ENCODE measurements at regions not wholly inside any gene's neighbourhood (a gene's known extent, or its start where the extent isn't known, plus 50 kb on each side); places are given as distances from the start of the nearest gene placed in this dataset.
A peak's percentile ranks its signal among the peaks of the same experiment; 100 is the strongest.

DNA sequence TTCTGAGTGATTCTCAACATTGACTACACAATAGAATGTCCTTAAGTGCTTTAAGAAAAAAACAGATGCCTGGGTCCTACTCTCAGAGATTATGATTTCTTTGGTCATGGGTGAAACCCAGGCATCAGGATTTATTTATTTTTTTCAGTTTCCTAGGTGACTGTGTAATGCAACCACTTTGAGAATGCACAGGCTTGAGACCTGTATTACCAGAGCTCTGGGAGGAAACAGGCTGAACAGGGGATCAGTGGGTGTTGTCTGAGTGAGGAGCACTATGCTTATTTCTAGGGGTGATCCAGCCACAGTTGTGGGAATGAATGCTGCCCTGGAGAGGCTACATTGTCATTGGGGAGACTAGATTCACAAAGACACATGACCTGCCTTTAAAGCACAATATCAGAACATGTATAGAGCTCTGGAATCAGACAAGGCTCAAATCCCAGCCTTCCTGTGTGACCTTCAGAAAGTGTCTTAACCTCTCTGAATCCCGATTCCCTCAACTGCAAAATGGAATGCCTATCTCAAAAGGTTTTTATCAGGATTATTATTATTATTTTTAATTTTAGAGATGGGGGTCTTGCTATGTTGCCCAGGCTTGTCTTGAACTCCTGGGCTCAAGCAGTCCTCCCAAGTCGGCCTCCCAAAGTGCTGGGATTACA, 61.6 kb upstream of the PRPS1 start:
- Histone ChIP-seq H3K4me3 (ENCODE audit: low read length) (no peak overlapping the region), H3K27me3 (ENCODE audit: control insufficient read depth, insufficient read depth, low read length, poor library complexity, severe bottlenecking) (no peaks in the 10 kb centered on the region), H3K4me1 (ENCODE audit: control insufficient read depth, insufficient read depth, low read length) (no peaks in the 10 kb centered on the region), H3K27ac (ENCODE audit: low read depth, low read length) (peak overlapping the region; percentile 11), H3K9me3 (ENCODE audit: control insufficient read depth, low read length) (no peaks in the 10 kb centered on the region), H3K36me3 (ENCODE audit: control insufficient read depth, insufficient read depth, low read length) (no peaks in the 10 kb centered on the region), H3K9ac (ENCODE audit: extremely low read depth, low read length, poor library complexity, severe bottlenecking) (no peak overlapping the region)
- no peaks in the 10 kb centered on the region for H3K27me3 Mint-ChIP-seq (ENCODE audit: insufficient read depth)
- peak overlapping the region; percentile 59 for H3K27ac Mint-ChIP-seq
- TF ChIP-seq, protein P1, sequence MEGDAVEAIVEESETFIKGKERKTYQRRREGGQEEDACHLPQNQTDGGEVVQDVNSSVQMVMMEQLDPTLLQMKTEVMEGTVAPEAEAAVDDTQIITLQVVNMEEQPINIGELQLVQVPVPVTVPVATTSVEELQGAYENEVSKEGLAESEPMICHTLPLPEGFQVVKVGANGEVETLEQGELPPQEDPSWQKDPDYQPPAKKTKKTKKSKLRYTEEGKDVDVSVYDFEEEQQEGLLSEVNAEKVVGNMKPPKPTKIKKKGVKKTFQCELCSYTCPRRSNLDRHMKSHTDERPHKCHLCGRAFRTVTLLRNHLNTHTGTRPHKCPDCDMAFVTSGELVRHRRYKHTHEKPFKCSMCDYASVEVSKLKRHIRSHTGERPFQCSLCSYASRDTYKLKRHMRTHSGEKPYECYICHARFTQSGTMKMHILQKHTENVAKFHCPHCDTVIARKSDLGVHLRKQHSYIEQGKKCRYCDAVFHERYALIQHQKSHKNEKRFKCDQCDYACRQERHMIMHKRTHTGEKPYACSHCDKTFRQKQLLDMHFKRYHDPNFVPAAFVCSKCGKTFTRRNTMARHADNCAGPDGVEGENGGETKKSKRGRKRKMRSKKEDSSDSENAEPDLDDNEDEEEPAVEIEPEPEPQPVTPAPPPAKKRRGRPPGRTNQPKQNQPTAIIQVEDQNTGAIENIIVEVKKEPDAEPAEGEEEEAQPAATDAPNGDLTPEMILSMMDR (conservative IDR thresholded peaks at IDR 0.05) = no peak
- no peak for DNase-seq
- 91% methylated on average over 1 of the region's 2 CpGs; no CpG with 5 or more reads in 1 of the 2 experiments for WGBS, 2 experiments (ENCODE audit: insufficient coverage in 1 of 2, insufficient read length in 1 of 2)
- peaks cover 28% of the 10 kb centered on the region for H3K4me1 Mint-ChIP-seq
- no peak overlapping the region for H3K4me3 Mint-ChIP-seq
- H3K36me3 Mint-ChIP-seq (ENCODE audit: low read depth) = no peaks in the 10 kb centered on the region
- H3K9me3 Mint-ChIP-seq = peaks cover 45% of the 10 kb centered on the region

DNA sequence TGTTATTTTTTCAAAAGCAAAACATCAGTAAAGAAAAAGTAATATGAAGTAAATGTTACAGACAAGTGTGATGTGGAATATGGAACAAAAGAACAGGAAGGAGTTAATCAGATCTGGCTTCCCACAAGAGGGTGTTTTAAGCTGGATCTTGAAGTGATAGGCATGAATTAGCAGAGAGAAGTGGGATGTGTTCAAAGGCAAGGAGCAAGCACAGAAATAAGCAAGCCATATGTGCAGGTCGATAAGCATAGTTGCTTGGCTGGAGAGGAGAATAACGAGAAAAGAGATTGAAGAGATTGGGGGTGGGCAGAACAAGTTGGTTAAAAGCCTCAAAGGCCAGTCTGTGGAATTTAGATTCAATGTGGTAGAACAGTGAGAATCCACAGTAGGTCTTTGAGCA, 60.9 kb upstream of the PRPS1 start:
- Mint-ChIP-seq H3K4me1 (peaks cover 24% of the 10 kb centered on the region), H3K27ac (no peak overlapping the region), H3K9me3 (peaks cover 49% of the 10 kb centered on the region), H3K36me3 (ENCODE audit: low read depth) (no peaks in the 10 kb centered on the region), H3K4me3 (no peak overlapping the region), H3K27me3 (ENCODE audit: insufficient read depth) (no peaks in the 10 kb centered on the region)
- Histone ChIP-seq H3K27me3 (ENCODE audit: control insufficient read depth, insufficient read depth, low read length, poor library complexity, severe bottlenecking) (no peaks in the 10 kb centered on the region), H3K27ac (ENCODE audit: low read depth, low read length) (no peak overlapping the region), H3K4me1 (ENCODE audit: control insufficient read depth, insufficient read depth, low read length) (no peaks in the 10 kb centered on the region), H3K9me3 (ENCODE audit: control insufficient read depth, low read length) (no peaks in the 10 kb centered on the region), H3K36me3 (ENCODE audit: control insufficient read depth, insufficient read depth, low read length) (no peaks in the 10 kb centered on the region), H3K4me3 (ENCODE audit: low read length) (no peak overlapping the region), H3K9ac (ENCODE audit: extremely low read depth, low read length, poor library complexity, severe bottlenecking) (no peak overlapping the region)
- no peak for DNase-seq
- WGBS, 2 experiments (ENCODE audit: insufficient coverage in 1 of 2, insufficient read length in 1 of 2) = 90% methylated on average over 2 of the region's 2 CpGs; no CpG with 5 or more reads in 1 of the 2 experiments
- TF ChIP-seq, protein P1 (conservative IDR thresholded peaks at IDR 0.05) = no peak

DNA sequence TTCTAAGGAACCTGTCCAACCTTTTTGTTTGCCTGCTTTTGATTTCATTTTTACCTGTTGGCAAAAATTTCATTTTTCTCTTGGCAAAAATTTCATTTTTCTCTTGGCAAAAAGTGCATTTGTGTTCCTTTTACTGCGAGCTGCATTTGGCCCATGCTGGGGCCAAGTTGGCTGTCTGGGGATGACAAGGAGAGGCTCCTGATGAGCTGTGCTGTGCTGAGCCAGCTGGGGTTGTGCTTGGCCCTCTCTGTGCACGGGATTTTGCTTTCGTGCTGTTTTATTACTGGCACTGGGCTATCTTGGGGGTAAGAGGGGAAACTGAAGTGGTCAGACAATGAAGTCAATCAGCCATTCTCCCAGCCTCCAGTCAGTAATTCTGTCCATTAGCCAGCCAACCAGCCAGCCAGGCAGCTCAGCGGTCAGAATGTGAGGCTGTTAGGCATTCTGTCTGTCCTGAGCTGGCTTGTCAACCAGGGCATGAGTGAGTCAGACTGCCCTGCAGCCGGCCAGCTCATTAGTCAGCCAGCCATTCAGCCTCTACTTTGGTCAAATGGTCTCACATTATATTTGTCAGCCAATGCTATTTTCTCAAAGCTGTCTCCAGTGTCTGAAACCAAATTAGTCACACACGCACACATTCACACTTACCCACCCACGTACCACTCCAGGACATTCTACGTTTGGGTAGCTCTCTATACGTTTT, 56.9 kb upstream of the PRPS1 start:
- Mint-ChIP-seq H3K27ac (no peak overlapping the region), H3K9me3 (peaks cover 40% of the 10 kb centered on the region), H3K27me3 (ENCODE audit: insufficient read depth) (no peaks in the 10 kb centered on the region), H3K36me3 (ENCODE audit: low read depth) (no peaks in the 10 kb centered on the region), H3K4me1 (peaks cover 8% of the 10 kb centered on the region), H3K4me3 (no peak overlapping the region)
- no peak for DNase-seq
- no peaks in the 10 kb centered on the region for H3K27me3 ChIP-seq (ENCODE audit: control insufficient read depth, insufficient read depth, low read length, poor library complexity, severe bottlenecking)
- H3K4me1 ChIP-seq (ENCODE audit: control insufficient read depth, insufficient read depth, low read length) = no peaks in the 10 kb centered on the region
- no peaks in the 10 kb centered on the region for H3K36me3 ChIP-seq (ENCODE audit: control insufficient read depth, insufficient read depth, low read length)
- H3K9me3 ChIP-seq (ENCODE audit: control insufficient read depth, low read length) = no peaks in the 10 kb centered on the region
- WGBS, 2 experiments (ENCODE audit: insufficient coverage in 1 of 2, insufficient read length in 1 of 2) = 50 to 88% methylated on average over 1 to 5 of the region's 9 CpGs
- TF ChIP-seq, protein P1 (conservative IDR thresholded peaks at IDR 0.05) = no peak
- H3K9ac ChIP-seq (ENCODE audit: extremely low read depth, low read length, poor library complexity, severe bottlenecking) = no peak overlapping the region
- no peak overlapping the region for H3K4me3 ChIP-seq (ENCODE audit: low read length)
- H3K27ac ChIP-seq (ENCODE audit: low read depth, low read length) = no peak overlapping the region
